Vagina (tissue), 2 donors: ENCODE measurements at regions not wholly inside any gene's neighbourhood (a gene's known extent, or its start where the extent isn't known, plus 50 kb on each side); places are given as distances from the start of the nearest gene placed in this dataset.

Source experiments
- DNase-seq, 2 donors: peaks; one replicate each; pipeline ENCODE4 v3.0.0-alpha.2; 2017; ENCODE audit errors: extremely low spot score in 2 of 2
- H3K27ac ChIP-seq: fragments of 200-600 bp; sonication (generic); one replicate; pipeline ENCODE4 v1.5.1; 2019
- H3K27me3 ChIP-seq: fragments of 200-600 bp; sonication (generic); one replicate; pipeline ENCODE4 v1.5.1; 2019
- H3K36me3 ChIP-seq, 2 donors: fragments of 200-600 bp; sonication (generic); one replicate each; pipeline ENCODE4 v1.5.1; 2017 to 2019
- H3K4me1 ChIP-seq: fragments of 200-600 bp; sonication (generic); one replicate; pipeline ENCODE4 v1.5.1; 2019
- H3K4me3 ChIP-seq, 2 donors: fragments of 200-600 bp; sonication (generic); 1 replicate in 1 of 2; 2 replicates in 1 of 2; pipeline ENCODE4 v1.5.1; 2016 to 2019
- H3K9me3 ChIP-seq: fragments of 200-600 bp; sonication (generic); one replicate; pipeline ENCODE4 v1.5.1; 2019
- CTCF ChIP-seq, 3 experiments: fragments of 450-650 bp in 2 of 3; fragments of 200-600 bp in 1 of 3; sonication (generic) in 1 of 3; IDR thresholded peaks; one replicate each; pipeline ENCODE4 v1.5.1; 2017 to 2019; ENCODE audit warnings: antibody characterized with exemption in 3 of 3, mild to moderate bottlenecking in 2 of 3, moderate library complexity in 2 of 3
- POLR2A ChIP-seq, 2 donors: fragments of 450-650 bp; IDR thresholded peaks; one replicate each; pipeline ENCODE4 v1.6.1; 2017; ENCODE audit warnings: antibody characterized with exemption in 2 of 2, mild to moderate bottlenecking in 2 of 2, moderate library complexity in 2 of 2
- POLR2AphosphoS5 ChIP-seq, 2 donors: sonication (generic); formaldehyde crosslinking; IDR thresholded peaks; one replicate each; pipeline ENCODE4 v1.9.0; 2017; ENCODE audit warnings: antibody characterized with exemption in 2 of 2, mild to moderate bottlenecking in 2 of 2, low read depth in 1 of 2; ENCODE audit not compliant: insufficient read depth in 1 of 2
- intact Hi-C: fragments of 100-400 bp; cut with DNase I; formaldehyde crosslinking; loops from one replicate; pipeline ENCODE4 v1.15.1; 2023

DNA sequence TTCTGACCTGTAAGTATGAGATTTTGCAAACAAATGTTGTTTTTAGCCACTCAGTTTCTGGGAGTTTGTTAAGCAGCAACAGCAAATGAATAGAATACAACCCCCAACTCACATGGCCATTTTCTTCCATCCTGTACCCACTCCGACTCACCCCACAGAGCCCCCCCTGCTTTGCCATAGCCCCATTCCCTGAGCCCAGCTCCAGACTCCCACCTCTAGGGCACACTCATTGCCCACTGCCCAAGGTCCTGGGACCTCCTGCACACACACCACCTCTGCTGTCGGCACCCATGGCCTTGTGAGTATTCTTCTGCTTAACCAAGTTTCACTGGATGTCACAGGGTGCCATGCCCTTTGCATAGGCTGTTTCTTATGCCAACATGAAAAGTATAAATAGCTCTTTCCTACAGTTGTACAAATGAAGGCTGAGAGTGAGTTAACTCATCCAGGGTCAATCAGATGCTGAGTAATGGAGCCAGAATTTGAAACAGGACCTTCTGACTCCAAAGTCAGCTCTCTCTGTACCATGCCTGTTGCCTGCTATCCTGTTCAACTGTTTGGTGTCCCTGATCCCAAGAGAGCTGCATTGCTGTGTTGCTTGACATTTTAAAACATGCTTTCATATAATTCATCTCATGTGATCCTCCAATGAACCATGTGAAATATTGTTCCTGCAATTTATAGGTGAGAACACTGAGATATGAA is 367.8 kb upstream of the ZMIZ1 start:
- Histone ChIP-seq H3K27me3 (no peaks in the 10 kb centered on the region), H3K9me3 (no peaks in the 10 kb centered on the region), H3K36me3 (no peaks in the 10 kb centered on the region), H3K27ac (no peak overlapping the region), H3K4me3 (no peak overlapping the region), H3K4me1 (no peaks in the 10 kb centered on the region)
- intact Hi-C loops, result no loop called here
- TF ChIP-seq POLR2A (IDR thresholded peaks at IDR 0.05) (no peak), POLR2AphosphoS5 (IDR thresholded peaks at IDR 0.05; ENCODE audit: insufficient read depth in 1 of 2, low read depth in 1 of 2) (no peak), CTCF (IDR thresholded peaks at IDR 0.05) (no peak)
- DNase-seq, result no peak

DNA sequence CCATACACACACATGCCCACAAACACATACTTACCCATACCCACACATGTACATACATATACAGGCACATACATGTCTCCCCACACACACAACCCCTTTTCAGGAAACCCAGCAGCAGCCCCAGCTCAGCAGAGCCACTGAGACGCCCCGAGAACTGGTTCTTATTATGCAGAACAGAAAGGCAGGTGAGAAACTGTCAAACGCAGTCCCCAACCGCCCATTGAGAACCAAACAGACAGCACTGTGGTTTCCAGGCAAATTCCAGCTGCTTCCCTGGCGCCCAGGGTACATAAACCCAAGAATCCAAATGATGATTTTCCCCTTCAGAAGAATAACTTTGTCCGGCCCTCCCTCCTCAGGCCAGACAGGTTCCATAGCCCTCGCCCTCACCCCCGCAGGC is 366.6 kb upstream of the ZMIZ1 start:
- Histone ChIP-seq H3K27me3 (no peaks in the 10 kb centered on the region), H3K36me3 (no peaks in the 10 kb centered on the region), H3K9me3 (no peaks in the 10 kb centered on the region), H3K4me1 (no peaks in the 10 kb centered on the region), H3K27ac (no peak overlapping the region), H3K4me3 (no peak overlapping the region)
- intact Hi-C loops, result no loop called here
- TF ChIP-seq POLR2A (IDR thresholded peaks at IDR 0.05), result no peak
- TF ChIP-seq CTCF (IDR thresholded peaks at IDR 0.05), result no peak
- TF ChIP-seq POLR2AphosphoS5 (IDR thresholded peaks at IDR 0.05; ENCODE audit: insufficient read depth in 1 of 2, low read depth in 1 of 2), result no peak
- no peak for DNase-seq

DNA sequence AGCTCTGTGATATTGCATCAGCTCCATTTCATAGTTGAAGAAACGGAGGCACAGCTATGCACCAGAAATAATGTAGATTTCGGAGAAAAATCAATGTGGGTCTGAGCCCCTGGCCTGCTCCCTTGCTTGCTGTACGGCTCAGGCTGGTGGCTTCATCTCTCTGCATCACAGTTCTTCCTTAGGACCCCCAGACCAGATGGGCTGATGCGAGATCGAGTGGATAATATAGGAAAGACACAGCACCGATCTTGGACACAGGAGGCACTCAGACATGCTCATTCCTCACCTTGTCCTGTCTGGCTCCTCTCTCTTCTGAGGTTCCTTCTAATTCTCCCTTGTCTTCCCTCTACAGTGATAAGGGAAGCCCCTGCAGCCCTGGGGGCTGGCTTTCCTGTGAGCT is 365.9 kb upstream of the ZMIZ1 start:
- intact Hi-C loops, result no loop called here
- no peak for DNase-seq

DNA sequence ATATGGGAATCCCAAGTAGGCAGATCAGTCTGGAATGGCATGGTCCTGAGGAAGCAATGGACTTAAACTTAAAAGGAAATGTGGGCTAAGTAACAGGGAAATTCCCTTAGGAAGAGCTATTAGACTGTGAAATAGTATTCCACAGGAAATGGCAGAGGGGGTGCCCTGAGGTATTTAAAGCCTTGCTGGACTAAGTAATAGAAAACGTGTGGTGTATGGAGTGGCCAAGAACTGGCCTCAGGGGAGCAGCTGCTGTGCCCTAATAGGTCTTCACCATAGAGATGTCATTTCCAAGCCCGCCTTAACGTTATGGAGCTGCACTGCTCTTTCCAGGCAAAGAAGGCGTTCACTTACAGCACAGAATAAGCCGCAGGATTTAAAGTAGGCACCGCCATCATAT is 365.2 kb upstream of the ZMIZ1 start:
- Histone ChIP-seq H3K27ac (no peak overlapping the region), H3K36me3 (no peaks in the 10 kb centered on the region), H3K4me1 (no peaks in the 10 kb centered on the region), H3K27me3 (no peaks in the 10 kb centered on the region), H3K9me3 (no peaks in the 10 kb centered on the region), H3K4me3 (no peak overlapping the region)
- TF ChIP-seq POLR2A (IDR thresholded peaks at IDR 0.05) (no peak), CTCF (IDR thresholded peaks at IDR 0.05) (no peak), POLR2AphosphoS5 (IDR thresholded peaks at IDR 0.05; ENCODE audit: insufficient read depth in 1 of 2, low read depth in 1 of 2) (no peak)
- no peak for DNase-seq
- intact Hi-C loops, result no loop called here

More for the DNA sequence above, 365.9 kb upstream of the ZMIZ1 start:
- Histone ChIP-seq H3K36me3 (no peaks in the 10 kb centered on the region), H3K27me3 (no peaks in the 10 kb centered on the region), H3K4me1 (no peaks in the 10 kb centered on the region), H3K9me3 (no peaks in the 10 kb centered on the region), H3K4me3 (no peak overlapping the region), H3K27ac (no peak overlapping the region)
- no peak for TF ChIP-seq CTCF (IDR thresholded peaks at IDR 0.05)

DNA sequence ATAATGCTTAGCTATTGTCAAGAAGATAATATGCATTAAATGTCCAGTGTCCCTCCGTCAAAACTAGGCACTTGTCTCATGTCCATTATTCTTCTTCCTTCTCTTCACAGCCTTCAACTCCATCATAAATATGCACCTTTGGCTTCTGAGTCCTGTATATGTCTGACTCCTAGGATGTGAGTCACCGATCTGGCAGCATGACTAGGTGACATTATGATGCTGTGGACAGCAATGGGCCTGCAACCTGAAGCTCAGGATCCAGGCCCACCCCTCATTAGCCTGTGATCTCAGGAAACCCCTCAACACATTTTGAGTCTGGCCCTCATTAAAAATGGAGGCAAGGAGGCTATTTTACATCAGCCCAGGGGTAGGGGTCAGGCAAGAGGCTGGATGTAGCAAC is 362.5 kb upstream of the ZMIZ1 start:
- H3K4me1 ChIP-seq, result no peaks in the 10 kb centered on the region
- H3K27ac ChIP-seq, result no peak overlapping the region
- no peak overlapping the region for H3K4me3 ChIP-seq
- intact Hi-C loops, result no loop called here
- no peaks in the 10 kb centered on the region for H3K9me3 ChIP-seq
- TF ChIP-seq POLR2AphosphoS5 (IDR thresholded peaks at IDR 0.05; ENCODE audit: insufficient read depth in 1 of 2, low read depth in 1 of 2) (no peak), CTCF (IDR thresholded peaks at IDR 0.05) (no peak), POLR2A (IDR thresholded peaks at IDR 0.05) (no peak)
- H3K27me3 ChIP-seq, result no peaks in the 10 kb centered on the region
- H3K36me3 ChIP-seq, result no peaks in the 10 kb centered on the region
- no peak for DNase-seq
